GM23338 (cell line): ENCODE measurements at regions not wholly inside any gene's neighbourhood (a gene's known extent, or its start where the extent isn't known, plus 50 kb on each side); places are given as distances from the start of the nearest gene placed in this dataset.

ENCODE experiments used
- ATAC-seq: fragments of 200-7000 bp; cut with Tn5 transposase; 3 replicates; pipeline ENCODE4 v1.9.1; 2020
- DNase-seq: peaks from one replicate; pipeline ENCODE4 v3.0.0-alpha.2; 2015; ENCODE audit warnings: low spot score
- H2AFZ ChIP-seq: fragments of 200-600 bp; sonication (generic); 2 replicates; pipeline ENCODE4 v1.8.0; 2016; ENCODE audit warnings: antibody characterized with exemption, mild to moderate bottlenecking, moderate library complexity
- H3F3A ChIP-seq: fragments of 200-600 bp; sonication (generic); replicated peaks from 2 replicates; pipeline ENCODE4 v1.8.0; 2017; ENCODE audit warnings: antibody characterized with exemption, mixed run types, low read depth
- H3K27ac ChIP-seq: fragments of 200-600 bp; sonication (generic); 2 replicates; pipeline ENCODE4 v1.6.1; 2016; ENCODE audit warnings: low read depth
- H3K27me3 ChIP-seq: fragments of 200-600 bp; sonication (generic); 2 replicates; pipeline ENCODE4 v1.8.0; 2016; ENCODE audit warnings: mild to moderate bottlenecking, mixed run types, moderate library complexity; ENCODE audit not compliant: insufficient read depth
- H3K36me3 ChIP-seq: fragments of 200-600 bp; sonication (generic); 2 replicates; pipeline ENCODE4 v1.8.0; 2016; ENCODE audit warnings: mild to moderate bottlenecking; ENCODE audit not compliant: insufficient read depth
- H3K4me1 ChIP-seq: fragments of 200-600 bp; sonication (generic); 2 replicates; pipeline ENCODE4 v1.8.0; 2016; ENCODE audit warnings: mild to moderate bottlenecking, moderate library complexity; ENCODE audit not compliant: insufficient read depth
- H3K4me2 ChIP-seq: fragments of 200-600 bp; sonication (generic); 2 replicates; pipeline ENCODE4 v1.7.1; 2017; ENCODE audit warnings: mixed run types
- H3K4me3 ChIP-seq: fragments of 200-600 bp; sonication (generic); 2 replicates; pipeline ENCODE4 v1.6.1; 2016; ENCODE audit warnings: mixed run types
- H3K79me2 ChIP-seq: fragments of 200-600 bp; sonication (generic); replicated peaks from 2 replicates; pipeline ENCODE4 v1.8.0; 2017; ENCODE audit warnings: mild to moderate bottlenecking; ENCODE audit not compliant: insufficient read depth
- H3K9me2 ChIP-seq: fragments of 200-600 bp; sonication (generic); 2 replicates; pipeline ENCODE4 v1.8.0; 2017; ENCODE audit not compliant: insufficient read depth
- H4K20me1 ChIP-seq: fragments of 200-600 bp; sonication (generic); replicated peaks from 2 replicates; pipeline ENCODE4 v1.8.0; 2017; ENCODE audit warnings: mild to moderate bottlenecking; ENCODE audit not compliant: insufficient read depth
- H3K27ac Mint-ChIP-seq: 2 replicates; pipeline ENCODE4 v1.8.0; 2020; ENCODE audit warnings: inconsistent platforms, mild to moderate bottlenecking, moderate library complexity, mixed read lengths
- H3K27me3 Mint-ChIP-seq: 3 replicates; pipeline ENCODE4 v1.8.0; 2022; ENCODE audit warnings: low read depth, mild to moderate bottlenecking, moderate library complexity, mixed read lengths, inconsistent platforms; ENCODE audit not compliant: insufficient read depth, poor library complexity
- H3K36me3 Mint-ChIP-seq: 3 replicates; pipeline ENCODE4 v1.8.0; 2021; ENCODE audit warnings: low read depth, mild to moderate bottlenecking, inconsistent platforms, moderate library complexity, mixed read lengths
- H3K4me1 Mint-ChIP-seq: 3 replicates; pipeline ENCODE4 v1.8.0; 2020; ENCODE audit warnings: mild to moderate bottlenecking, inconsistent platforms, mixed read lengths
- H3K4me3 Mint-ChIP-seq: 3 replicates; pipeline ENCODE4 v1.8.0; 2021; ENCODE audit warnings: moderate library complexity, mild to moderate bottlenecking, inconsistent platforms, mixed read lengths
- H3K9me3 Mint-ChIP-seq: 3 replicates; pipeline ENCODE4 v1.8.0; 2020; ENCODE audit warnings: moderate library complexity, mild to moderate bottlenecking, inconsistent platforms, mixed read lengths
- CREB1 ChIP-seq: fragments of 250-450 bp; sonication (Bioruptor Pico); IDR thresholded peaks from 2 replicates; pipeline ENCODE4 v1.5.0; 2020; ENCODE audit warnings: low read depth, mild to moderate bottlenecking, moderate library complexity
- JUNB ChIP-seq: IDR thresholded peaks from one replicate; pipeline ENCODE4 v1.6.1; 2016; ENCODE audit warnings: antibody characterized with exemption; ENCODE audit not compliant: unreplicated experiment
- POLR2AphosphoS5 ChIP-seq: IDR thresholded peaks from 2 replicates; pipeline ENCODE4 v1.6.1; 2016; ENCODE audit warnings: antibody characterized with exemption, low read depth
- STAT1 ChIP-seq: IDR thresholded peaks from one replicate; pipeline ENCODE4 v1.6.1; 2016; ENCODE audit warnings: antibody characterized with exemption; ENCODE audit not compliant: unreplicated experiment
- ZNF462 ChIP-seq: fragments of 250-450 bp; sonication (Bioruptor Pico); IDR thresholded peaks from 2 replicates; pipeline ENCODE4 v1.5.0; 2020; ENCODE audit warnings: mild to moderate bottlenecking, moderate library complexity
- TF ChIP-seq, protein P1 (sequence below), 2 experiments: fragments of 200-600 bp in 1 of 2; sonication (generic) in 1 of 2; conservative IDR thresholded peaks; 2 replicates each; pipeline versions ENCODE4 v1.5.1 to v1.6.1; 2016 to 2017; ENCODE audit warnings: antibody characterized with exemption in 2 of 2, low read depth in 2 of 2, mild to moderate bottlenecking in 2 of 2, moderate library complexity in 1 of 2
- TF ChIP-seq, protein P2 (sequence below): IDR thresholded peaks from 2 replicates; pipeline ENCODE4 v1.6.1; 2016; ENCODE audit warnings: antibody characterized with exemption

GRCh38 chr12:132428936-132429601 lies 60.9 kb upstream of the FBRSL1 start (continued):
- TF ChIP-seq JUNB (no peak), POLR2AphosphoS5 (no peak)
- TF ChIP-seq, protein P1, sequence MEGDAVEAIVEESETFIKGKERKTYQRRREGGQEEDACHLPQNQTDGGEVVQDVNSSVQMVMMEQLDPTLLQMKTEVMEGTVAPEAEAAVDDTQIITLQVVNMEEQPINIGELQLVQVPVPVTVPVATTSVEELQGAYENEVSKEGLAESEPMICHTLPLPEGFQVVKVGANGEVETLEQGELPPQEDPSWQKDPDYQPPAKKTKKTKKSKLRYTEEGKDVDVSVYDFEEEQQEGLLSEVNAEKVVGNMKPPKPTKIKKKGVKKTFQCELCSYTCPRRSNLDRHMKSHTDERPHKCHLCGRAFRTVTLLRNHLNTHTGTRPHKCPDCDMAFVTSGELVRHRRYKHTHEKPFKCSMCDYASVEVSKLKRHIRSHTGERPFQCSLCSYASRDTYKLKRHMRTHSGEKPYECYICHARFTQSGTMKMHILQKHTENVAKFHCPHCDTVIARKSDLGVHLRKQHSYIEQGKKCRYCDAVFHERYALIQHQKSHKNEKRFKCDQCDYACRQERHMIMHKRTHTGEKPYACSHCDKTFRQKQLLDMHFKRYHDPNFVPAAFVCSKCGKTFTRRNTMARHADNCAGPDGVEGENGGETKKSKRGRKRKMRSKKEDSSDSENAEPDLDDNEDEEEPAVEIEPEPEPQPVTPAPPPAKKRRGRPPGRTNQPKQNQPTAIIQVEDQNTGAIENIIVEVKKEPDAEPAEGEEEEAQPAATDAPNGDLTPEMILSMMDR (conservative IDR thresholded peaks at IDR 0.05; ENCODE audit: low read depth in 2 of 2) = no peak
- TF ChIP-seq, protein P2, sequence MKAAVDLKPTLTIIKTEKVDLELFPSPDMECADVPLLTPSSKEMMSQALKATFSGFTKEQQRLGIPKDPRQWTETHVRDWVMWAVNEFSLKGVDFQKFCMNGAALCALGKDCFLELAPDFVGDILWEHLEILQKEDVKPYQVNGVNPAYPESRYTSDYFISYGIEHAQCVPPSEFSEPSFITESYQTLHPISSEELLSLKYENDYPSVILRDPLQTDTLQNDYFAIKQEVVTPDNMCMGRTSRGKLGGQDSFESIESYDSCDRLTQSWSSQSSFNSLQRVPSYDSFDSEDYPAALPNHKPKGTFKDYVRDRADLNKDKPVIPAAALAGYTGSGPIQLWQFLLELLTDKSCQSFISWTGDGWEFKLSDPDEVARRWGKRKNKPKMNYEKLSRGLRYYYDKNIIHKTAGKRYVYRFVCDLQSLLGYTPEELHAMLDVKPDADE = no peak

GRCh38 chr12:132427999-132428935 lies 61.7 kb upstream of the FBRSL1 start:
- H3K4me2 ChIP-seq = no peak overlapping the region
- H3K9me2 ChIP-seq = no peaks in the 10 kb centered on the region
- H3K36me3 ChIP-seq = no peaks in the 10 kb centered on the region
- Mint-ChIP-seq H3K9me3 (peaks cover 29% of the 10 kb centered on the region), H3K27me3 (peaks cover 65% of the 10 kb centered on the region), H3K4me1 (peaks cover 29% of the 10 kb centered on the region), H3K4me3 (no peak overlapping the region), H3K27ac (no peak overlapping the region), H3K36me3 (peaks cover 18% of the 10 kb centered on the region)
- peaks cover 67% of the 10 kb centered on the region for H3K27me3 ChIP-seq
- no peak overlapping the region for H3K4me3 ChIP-seq
- no peak overlapping the region for H2AFZ ChIP-seq
- TF ChIP-seq POLR2AphosphoS5 (no peak), STAT1 (no peak), ZNF462 (CRISPR knock-in tag) (no peak), CREB1 (CRISPR knock-in tag) (no peak)
- TF ChIP-seq, protein P1 (conservative IDR thresholded peaks at IDR 0.05; ENCODE audit: low read depth in 2 of 2) = no peak; a peak in 2 of 4 replicates
- H4K20me1 ChIP-seq = no peaks in the 10 kb centered on the region
- DNase-seq (no peak), ATAC-seq (peak; percentile 12)
- no peaks in the 10 kb centered on the region for H3K79me2 ChIP-seq
- no peak overlapping the region for H3K27ac ChIP-seq
- 0 out of 2 replicates have a peak, but pooled peaks cover 9% of the 10 kb centered on the region for H3K4me1 ChIP-seq
- H3F3A ChIP-seq = no peaks in the 10 kb centered on the region
